ENCODE measurements at regions not wholly inside any gene's neighbourhood (a gene's known extent, or its start where the extent isn't known, plus 50 kb on each side); places are given as distances from the start of the nearest gene placed in this dataset.

- Mint-ChIP-seq H3K4me1 (ENCODE audit: low read depth, unreplicated experiment) (no peaks in the 10 kb centered on the region), H3K9me3 (ENCODE audit: unreplicated experiment) (no peaks in the 10 kb centered on the region), H3K4me3 (ENCODE audit: unreplicated experiment) (no peak overlapping the region), H3K27me3 (ENCODE audit: insufficient read depth, unreplicated experiment) (peaks cover 5% of the 10 kb centered on the region), H3K36me3 (ENCODE audit: insufficient read depth, unreplicated experiment) (no peaks in the 10 kb centered on the region), H3K27ac (ENCODE audit: unreplicated experiment) (no peak overlapping the region)
- no peaks in the 10 kb centered on the region for H3K4me1 ChIP-seq
- POLR2A ChIA-PET = no interaction called here
- no peaks in the 10 kb centered on the region for H3K27me3 ChIP-seq (replicated peaks; ENCODE audit: control insufficient read depth, insufficient read depth, low read length)
- no peak overlapping the region for H3K4me3 ChIP-seq (ENCODE audit: low read depth, low read length)
- no TSS peak for BruUV-seq (replicated peaks)
- no peaks in the 10 kb centered on the region for H3K36me3 ChIP-seq (ENCODE audit: control insufficient read depth, insufficient read depth, low read length)
- DNase-seq = no peak
- H3K9me3 ChIP-seq = no peaks in the 10 kb centered on the region
- CTCF ChIA-PET = no interaction called here
- TF ChIP-seq, protein P1, sequence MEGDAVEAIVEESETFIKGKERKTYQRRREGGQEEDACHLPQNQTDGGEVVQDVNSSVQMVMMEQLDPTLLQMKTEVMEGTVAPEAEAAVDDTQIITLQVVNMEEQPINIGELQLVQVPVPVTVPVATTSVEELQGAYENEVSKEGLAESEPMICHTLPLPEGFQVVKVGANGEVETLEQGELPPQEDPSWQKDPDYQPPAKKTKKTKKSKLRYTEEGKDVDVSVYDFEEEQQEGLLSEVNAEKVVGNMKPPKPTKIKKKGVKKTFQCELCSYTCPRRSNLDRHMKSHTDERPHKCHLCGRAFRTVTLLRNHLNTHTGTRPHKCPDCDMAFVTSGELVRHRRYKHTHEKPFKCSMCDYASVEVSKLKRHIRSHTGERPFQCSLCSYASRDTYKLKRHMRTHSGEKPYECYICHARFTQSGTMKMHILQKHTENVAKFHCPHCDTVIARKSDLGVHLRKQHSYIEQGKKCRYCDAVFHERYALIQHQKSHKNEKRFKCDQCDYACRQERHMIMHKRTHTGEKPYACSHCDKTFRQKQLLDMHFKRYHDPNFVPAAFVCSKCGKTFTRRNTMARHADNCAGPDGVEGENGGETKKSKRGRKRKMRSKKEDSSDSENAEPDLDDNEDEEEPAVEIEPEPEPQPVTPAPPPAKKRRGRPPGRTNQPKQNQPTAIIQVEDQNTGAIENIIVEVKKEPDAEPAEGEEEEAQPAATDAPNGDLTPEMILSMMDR (IDR thresholded peaks at IDR 0.05; ENCODE audit: insufficient read depth in 1 of 2, low read depth in 1 of 2, low read length in 1 of 2, severe bottlenecking in 1 of 2, unreplicated experiment in 1 of 2) = no peak
- intact Hi-C loops (cut with micrococcal nuclease; ENCODE audit: unreplicated experiment) = no loop called here
Observed at GRCh38 chr10:125281091-125281490, 120.7 kb upstream of the CTBP2 start.

GRCh38 chr10:125276133-125276532, 115.8 kb upstream of the CTBP2 start:
- BruUV-seq (replicated peaks) = no TSS peak
- H3K4me1 ChIP-seq = no peaks in the 10 kb centered on the region
- H3K9me3 ChIP-seq = no peaks in the 10 kb centered on the region
- DNase-seq = no peak
- Mint-ChIP-seq H3K36me3 (ENCODE audit: insufficient read depth, unreplicated experiment) (no peaks in the 10 kb centered on the region), H3K9me3 (ENCODE audit: unreplicated experiment) (no peaks in the 10 kb centered on the region), H3K27ac (ENCODE audit: unreplicated experiment) (no peak overlapping the region), H3K4me1 (ENCODE audit: low read depth, unreplicated experiment) (no peaks in the 10 kb centered on the region), H3K4me3 (ENCODE audit: unreplicated experiment) (no peak overlapping the region), H3K27me3 (ENCODE audit: insufficient read depth, unreplicated experiment) (no peaks in the 10 kb centered on the region)
- TF ChIP-seq, protein P1 (IDR thresholded peaks at IDR 0.05; ENCODE audit: insufficient read depth in 1 of 2, low read depth in 1 of 2, low read length in 1 of 2, severe bottlenecking in 1 of 2, unreplicated experiment in 1 of 2) = no peak
- H3K27me3 ChIP-seq (replicated peaks; ENCODE audit: control insufficient read depth, insufficient read depth, low read length) = no peaks in the 10 kb centered on the region
- ChIA-PET POLR2A (no interaction called here), CTCF (no interaction called here)
- no peaks in the 10 kb centered on the region for H3K36me3 ChIP-seq (ENCODE audit: control insufficient read depth, insufficient read depth, low read length)
- intact Hi-C loops (cut with micrococcal nuclease; ENCODE audit: unreplicated experiment) = no loop called here
- no peak overlapping the region for H3K4me3 ChIP-seq (ENCODE audit: low read depth, low read length)

DNA sequence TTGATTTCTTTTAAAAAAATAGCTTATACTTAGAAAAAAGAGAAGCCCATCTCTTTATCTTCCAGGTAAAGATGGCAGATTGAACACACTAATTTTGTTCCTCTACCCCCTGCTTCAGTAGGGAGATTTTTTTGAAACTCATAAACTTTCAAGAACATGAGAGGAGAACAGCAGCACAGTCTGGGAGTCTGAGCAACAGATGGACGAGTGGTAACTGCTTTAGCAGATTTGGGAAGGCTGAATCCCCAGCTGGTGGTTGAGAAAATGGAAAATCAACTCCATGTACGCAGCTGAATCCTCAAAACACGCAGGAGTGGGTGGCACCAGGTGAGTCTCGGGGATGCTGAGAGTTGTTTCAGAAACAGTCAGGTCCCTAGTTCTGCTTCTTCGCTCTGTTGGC, 114.6 kb upstream of the CTBP2 start:
- no peaks in the 10 kb centered on the region for H3K27me3 Mint-ChIP-seq (ENCODE audit: insufficient read depth, unreplicated experiment)
- no TSS peak for BruUV-seq (replicated peaks)
- Histone ChIP-seq H3K4me3 (ENCODE audit: low read depth, low read length) (no peak overlapping the region), H3K4me1 (no peaks in the 10 kb centered on the region), H3K36me3 (ENCODE audit: control insufficient read depth, insufficient read depth, low read length) (no peaks in the 10 kb centered on the region), H3K9me3 (no peaks in the 10 kb centered on the region), H3K27me3 (replicated peaks; ENCODE audit: control insufficient read depth, insufficient read depth, low read length) (no peaks in the 10 kb centered on the region)
- intact Hi-C loops (cut with micrococcal nuclease; ENCODE audit: unreplicated experiment) = no loop called here
- TF ChIP-seq, protein P1 (IDR thresholded peaks at IDR 0.05; ENCODE audit: insufficient read depth in 1 of 2, low read depth in 1 of 2, low read length in 1 of 2, severe bottlenecking in 1 of 2, unreplicated experiment in 1 of 2) = no peak
- no peaks in the 10 kb centered on the region for H3K9me3 Mint-ChIP-seq (ENCODE audit: unreplicated experiment)
- no peak overlapping the region for H3K27ac Mint-ChIP-seq (ENCODE audit: unreplicated experiment)
- POLR2A ChIA-PET = no interaction called here
- DNase-seq = no peak
- H3K4me3 Mint-ChIP-seq (ENCODE audit: unreplicated experiment) = no peak overlapping the region
- H3K4me1 Mint-ChIP-seq (ENCODE audit: low read depth, unreplicated experiment) = no peaks in the 10 kb centered on the region
- H3K36me3 Mint-ChIP-seq (ENCODE audit: insufficient read depth, unreplicated experiment) = no peaks in the 10 kb centered on the region
- CTCF ChIA-PET = no interaction called here
